ENCODE measurements at regions not wholly inside any gene's neighbourhood (a gene's known extent, or its start where the extent isn't known, plus 50 kb on each side); places are given as distances from the start of the nearest gene placed in this dataset.

- intact Hi-C loops (cut with micrococcal nuclease; ENCODE audit: unreplicated experiment), result loop anchor here (2.0 to 10.0 kb wide), 3 partner anchors 140 to 724 kb away; no protein-coding TSS in a partner anchor
- WGBS (ENCODE audit: insufficient coverage, insufficient replicate concordance, low lambda C conversion rate, missing lambda C conversion rate), result 68% methylated on average over 3 of the region's 3 CpGs
- no peak for FAIRE-seq
Observed at GRCh38 chr2:34737146-34737545, 1138.0 kb upstream of the FAM98A start.

DNA sequence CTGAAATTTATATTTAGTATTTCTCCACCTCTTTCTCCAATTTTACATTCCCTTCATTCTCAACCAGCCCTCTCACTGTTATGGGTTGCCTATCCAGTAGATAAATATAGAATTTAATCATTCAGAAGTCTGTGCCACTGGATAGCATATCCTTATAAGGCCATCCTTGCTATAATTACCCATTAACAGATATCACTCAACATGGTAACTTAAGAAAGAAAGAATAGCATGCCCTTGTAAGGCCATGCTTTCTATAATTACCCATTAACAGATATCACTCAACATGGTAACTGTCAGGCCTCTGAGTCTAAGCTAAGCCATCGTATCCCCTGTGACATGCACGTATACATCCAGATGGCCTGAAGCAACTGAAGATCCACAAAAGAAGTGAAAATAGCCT is 1137.4 kb upstream of the FAM98A start:
- in situ Hi-C loops (cut with MboI) (no loop called here), intact Hi-C loops (cut with micrococcal nuclease; ENCODE audit: unreplicated experiment) (loop anchor here (2.0 to 10.0 kb wide), 3 partner anchors 139 to 724 kb away; no protein-coding TSS in a partner anchor)
- TF ChIP-seq PKNOX1 (IDR thresholded peaks at IDR 0.05), result peak; percentile 60; the same call in 1 of the 2 replicates
- TF ChIP-seq SREBF1 (IDR thresholded peaks at IDR 0.05; ENCODE audit: low read length), result no peak
- no peak for TF ChIP-seq REST (IDR thresholded peaks at IDR 0.05; ENCODE audit: low read depth, low read length)
- Histone ChIP-seq H4K20me1 (ENCODE audit: control insufficient read depth, insufficient read depth) (no peaks in the 10 kb centered on the region), H3K9ac (ENCODE audit: control insufficient read depth, insufficient read depth, low read length) (no peak overlapping the region), H3K36me3 (ENCODE audit: control insufficient read depth in 2 of 2, insufficient read depth in 2 of 2, low read length in 1 of 2) (no peaks in the 10 kb centered on the region), H3K4me3 (no peak overlapping the region), H2AFZ (ENCODE audit: control insufficient read depth, low read depth, low read length) (no peak overlapping the region), H3K9me3 (replicated peaks; ENCODE audit: control insufficient read depth, insufficient read depth, low read length) (no peaks in the 10 kb centered on the region), H3K79me2 (ENCODE audit: control insufficient read depth, insufficient read depth, low read length) (no peaks in the 10 kb centered on the region), H3K27ac (ENCODE audit: control insufficient read depth, insufficient read depth) (no peak overlapping the region), H3K4me2 (ENCODE audit: control insufficient read depth, insufficient read depth) (no peak overlapping the region), H3K4me1 (ENCODE audit: control insufficient read depth, insufficient read depth, low read length) (no peaks in the 10 kb centered on the region), H3K27me3 (replicated peaks in 1 of 2; ENCODE audit: control insufficient read depth in 2 of 2, insufficient read depth in 2 of 2, low read length in 1 of 2) (no peaks in the 10 kb centered on the region)
- no TSS peak for BruUV-seq (replicated peaks)
- FAIRE-seq (no peak), DNase-seq (ENCODE audit: low read depth, low spot score) (no peak), ATAC-seq (peak; percentile 33)
- ChIA-PET CTCF (interaction anchor here (1.3 to 5.5 kb wide), 3 partner anchors 22 to 636 kb away, joined by 3 to 38 read pairs (median 7); no protein-coding TSS in a partner anchor), POLR2A (no interaction called here), RAD21 (ENCODE audit: unreplicated experiment) (interaction anchor here (1.2 to 3.4 kb wide), 3 partner anchors 50 to 640 kb away, joined by 3 to 11 read pairs (median 5); no protein-coding TSS in a partner anchor), SMC1A (ENCODE audit: uncharacterized antibody, unreplicated experiment) (interaction anchor here (0.7 to 3.9 kb wide), 5 partner anchors 10 to 724 kb away, joined by 3 to 30 read pairs (median 3); no protein-coding TSS in a partner anchor)
- 0% methylated on average over 2 of the region's 2 CpGs for WGBS (ENCODE audit: insufficient coverage, insufficient replicate concordance, low lambda C conversion rate, missing lambda C conversion rate)

More at GRCh38 chr2:34737146-34737545, 1138.0 kb upstream of the FAM98A start:
- H3K4me3 ChIP-seq, result no peak overlapping the region
- ChIA-PET SMC1A (ENCODE audit: uncharacterized antibody, unreplicated experiment) (interaction anchor here (0.7 to 4.2 kb wide), 9 partner anchors 10 to 725 kb away, joined by 3 to 30 read pairs (median 4); no protein-coding TSS in a partner anchor), POLR2A (no interaction called here), RAD21 (ENCODE audit: unreplicated experiment) (interaction anchor here (1.0 to 3.4 kb wide), 12 partner anchors 10 to 1062 kb away, joined by 3 to 14 read pairs (median 6); no protein-coding TSS in a partner anchor), CTCF (interaction anchor here (0.8 to 5.5 kb wide), 11 partner anchors 10 to 727 kb away, joined by 3 to 38 read pairs (median 3); no protein-coding TSS in a partner anchor)
- no TSS peak for BruUV-seq (replicated peaks)
- H2AFZ ChIP-seq (ENCODE audit: control insufficient read depth, low read depth, low read length), result no peak overlapping the region
- no peaks in the 10 kb centered on the region for H3K27me3 ChIP-seq (replicated peaks in 1 of 2; ENCODE audit: control insufficient read depth in 2 of 2, insufficient read depth in 2 of 2, low read length in 1 of 2)
- no peak overlapping the region for H3K4me2 ChIP-seq (ENCODE audit: control insufficient read depth, insufficient read depth)
- no peaks in the 10 kb centered on the region for H3K36me3 ChIP-seq (ENCODE audit: control insufficient read depth in 2 of 2, insufficient read depth in 2 of 2, low read length in 1 of 2)
- no peaks in the 10 kb centered on the region for H4K20me1 ChIP-seq (ENCODE audit: control insufficient read depth, insufficient read depth)
- no peak overlapping the region for H3K27ac ChIP-seq (ENCODE audit: control insufficient read depth, insufficient read depth)
- ATAC-seq, result no peak
- H3K79me2 ChIP-seq (ENCODE audit: control insufficient read depth, insufficient read depth, low read length), result no peaks in the 10 kb centered on the region
- in situ Hi-C loops (cut with MboI), result no loop called here
- no peak for TF ChIP-seq MYC (IDR thresholded peaks at IDR 0.05; ENCODE audit: insufficient read depth, insufficient read length, insufficient replicate concordance, low read length, severe bottlenecking)
- TF ChIP-seq JUND (IDR thresholded peaks at IDR 0.05; ENCODE audit: low read depth, low read length), result no peak
- TF ChIP-seq KDM1A (IDR thresholded peaks at IDR 0.05; ENCODE audit: borderline replicate concordance), result no peak
- TF ChIP-seq, protein P1, sequence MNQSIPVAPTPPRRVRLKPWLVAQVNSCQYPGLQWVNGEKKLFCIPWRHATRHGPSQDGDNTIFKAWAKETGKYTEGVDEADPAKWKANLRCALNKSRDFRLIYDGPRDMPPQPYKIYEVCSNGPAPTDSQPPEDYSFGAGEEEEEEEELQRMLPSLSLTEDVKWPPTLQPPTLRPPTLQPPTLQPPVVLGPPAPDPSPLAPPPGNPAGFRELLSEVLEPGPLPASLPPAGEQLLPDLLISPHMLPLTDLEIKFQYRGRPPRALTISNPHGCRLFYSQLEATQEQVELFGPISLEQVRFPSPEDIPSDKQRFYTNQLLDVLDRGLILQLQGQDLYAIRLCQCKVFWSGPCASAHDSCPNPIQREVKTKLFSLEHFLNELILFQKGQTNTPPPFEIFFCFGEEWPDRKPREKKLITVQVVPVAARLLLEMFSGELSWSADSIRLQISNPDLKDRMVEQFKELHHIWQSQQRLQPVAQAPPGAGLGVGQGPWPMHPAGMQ (IDR thresholded peaks at IDR 0.05; ENCODE audit: borderline replicate concordance), result no peak
- no peak for DNase-seq (ENCODE audit: low read depth, low spot score)
- no peak overlapping the region for H3K9ac ChIP-seq (ENCODE audit: control insufficient read depth, insufficient read depth, low read length)
- H3K9me3 ChIP-seq (replicated peaks; ENCODE audit: control insufficient read depth, insufficient read depth, low read length), result no peaks in the 10 kb centered on the region
- H3K4me1 ChIP-seq (ENCODE audit: control insufficient read depth, insufficient read depth, low read length), result no peaks in the 10 kb centered on the region

Measured in GM12878 (cell line).